ENCODE measurements at regions not wholly inside any gene's neighbourhood (a gene's known extent, or its start where the extent isn't known, plus 50 kb on each side); places are given as distances from the start of the nearest gene placed in this dataset.
"Not testable (repeated sequence)": the region's sequence is repeated elsewhere in the genome, so short reads cannot be mapped to it uniquely, and the experiment has no call there.

GRCh38 chr18:1691863-1692262, 787.2 kb downstream of the ADCYAP1 start:
- DNase-seq: no peak

DNA sequence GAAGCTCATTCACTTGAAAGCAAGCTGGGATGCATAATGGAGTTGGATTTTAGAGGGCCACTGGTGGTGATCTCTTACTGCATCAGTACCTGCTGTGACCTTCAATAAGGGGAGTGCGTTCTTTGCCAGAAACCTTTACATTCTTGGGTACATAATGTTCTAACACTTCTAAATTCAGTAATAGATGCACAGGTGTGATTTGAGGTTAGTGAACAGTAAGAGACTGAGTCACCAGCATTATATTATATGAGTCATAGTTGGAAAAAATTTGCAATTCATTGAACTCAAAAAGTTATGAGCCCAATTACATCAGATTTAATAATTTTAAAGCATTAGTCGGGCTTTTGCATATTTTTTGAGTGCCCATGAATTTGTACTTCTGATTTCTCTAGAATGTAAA, 803.3 kb downstream of the ADCYAP1 start:
- no peak for DNase-seq

DNA sequence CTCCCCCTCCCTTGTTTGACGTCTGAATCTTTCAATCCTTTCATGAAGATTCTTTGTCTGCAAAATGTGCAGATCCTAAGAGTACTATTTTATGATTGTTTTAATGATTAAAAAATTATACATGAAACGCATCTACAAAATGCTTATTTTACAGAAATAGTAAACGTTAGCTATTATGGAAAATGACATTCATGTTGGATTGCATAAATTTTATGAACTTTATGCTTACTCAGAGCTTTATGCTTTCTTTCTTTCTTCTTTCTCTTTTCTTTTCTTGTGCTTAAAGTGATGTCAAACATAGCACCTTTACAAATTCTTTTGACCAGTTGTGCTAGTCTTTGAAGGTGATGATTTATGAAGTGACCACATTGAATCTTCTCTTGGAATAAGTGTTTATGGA, 805.4 kb downstream of the ADCYAP1 start:
- no peak for DNase-seq

GRCh38 chr18:1732143-1732542, 827.5 kb downstream of the ADCYAP1 start:
- DNase-seq: no peak

DNA sequence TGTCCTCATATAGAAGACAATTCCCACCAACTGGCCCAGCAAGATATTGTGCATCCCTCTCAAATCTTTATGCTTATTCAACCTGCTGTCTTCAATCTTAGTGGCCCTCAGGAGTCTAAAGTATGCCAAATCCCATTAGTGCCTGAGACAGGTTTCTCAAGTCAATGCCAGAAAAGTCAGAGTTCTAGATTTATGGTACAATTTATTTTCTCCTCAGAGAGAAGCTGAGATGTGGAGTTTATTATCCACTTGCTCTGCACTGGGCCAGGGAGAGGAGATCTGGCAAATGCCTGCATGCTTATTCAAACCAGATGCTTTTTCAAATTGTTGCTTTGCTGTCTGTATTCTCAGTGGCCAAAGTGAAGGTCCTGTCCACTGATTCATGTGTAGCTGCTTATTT, 825.2 kb downstream of the METTL4 start:
- no peak for DNase-seq

DNA sequence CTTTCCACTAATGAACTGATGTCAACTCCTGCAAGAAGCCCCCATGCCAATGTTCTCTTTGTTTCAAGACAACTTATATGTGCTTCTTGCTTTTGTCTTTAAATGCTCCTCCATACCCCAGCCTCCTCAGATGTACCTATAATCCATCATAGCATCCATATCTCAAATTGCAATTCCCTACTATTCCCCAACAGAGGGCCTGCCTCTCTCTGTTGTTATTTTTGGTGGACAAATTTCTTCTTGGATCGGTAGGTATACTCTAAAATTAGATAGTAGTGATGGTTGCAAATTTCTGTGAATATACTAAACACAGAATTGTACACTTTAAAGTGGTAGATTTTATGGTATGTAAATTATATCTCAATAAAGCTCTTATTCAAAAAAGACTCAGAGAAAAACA, 820.1 kb downstream of the METTL4 start:
- DNase-seq: no peak

GRCh38 chr18:1760901-1761300, 810.4 kb downstream of the METTL4 start:
- no peak for DNase-seq

DNA sequence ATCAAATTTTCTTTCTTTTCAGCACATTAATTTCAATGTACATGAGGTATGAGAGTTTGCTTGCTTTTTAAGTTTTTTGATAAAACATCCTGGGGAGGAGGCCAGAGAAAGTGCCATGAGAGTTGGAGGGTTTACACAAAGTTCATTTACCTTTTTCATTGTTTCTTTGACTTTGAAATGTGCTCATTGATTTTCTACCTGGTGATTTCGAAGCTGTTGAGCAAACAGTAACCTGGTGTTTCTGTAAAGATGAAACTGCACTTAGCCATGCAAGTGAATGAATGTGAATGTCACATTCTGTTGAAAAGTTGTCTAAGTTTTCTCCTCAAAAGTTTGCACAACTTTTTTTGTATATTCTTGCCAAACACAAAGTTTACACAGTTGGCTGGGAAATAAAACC, 797.0 kb downstream of the METTL4 start:
- DNase-seq: no peak

DNA sequence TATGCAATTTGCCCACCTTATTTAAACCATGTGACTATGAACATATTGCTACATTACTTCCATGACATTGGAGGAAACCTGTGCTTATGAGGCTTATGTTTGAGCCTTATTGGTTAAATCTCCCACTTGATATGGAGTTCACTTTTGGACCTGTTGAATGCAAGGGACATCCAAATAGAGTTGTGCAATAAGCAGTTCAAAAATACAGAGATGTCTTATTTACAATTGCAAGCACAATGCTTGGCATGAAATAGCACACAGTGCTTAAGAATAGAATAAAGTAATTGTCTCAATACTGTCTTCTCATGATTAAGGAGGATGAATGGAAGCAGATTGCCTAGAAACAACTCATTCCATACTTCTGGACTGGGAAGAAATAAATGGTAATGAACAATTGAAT, 793.5 kb downstream of the METTL4 start:
- no peak for DNase-seq

DNA sequence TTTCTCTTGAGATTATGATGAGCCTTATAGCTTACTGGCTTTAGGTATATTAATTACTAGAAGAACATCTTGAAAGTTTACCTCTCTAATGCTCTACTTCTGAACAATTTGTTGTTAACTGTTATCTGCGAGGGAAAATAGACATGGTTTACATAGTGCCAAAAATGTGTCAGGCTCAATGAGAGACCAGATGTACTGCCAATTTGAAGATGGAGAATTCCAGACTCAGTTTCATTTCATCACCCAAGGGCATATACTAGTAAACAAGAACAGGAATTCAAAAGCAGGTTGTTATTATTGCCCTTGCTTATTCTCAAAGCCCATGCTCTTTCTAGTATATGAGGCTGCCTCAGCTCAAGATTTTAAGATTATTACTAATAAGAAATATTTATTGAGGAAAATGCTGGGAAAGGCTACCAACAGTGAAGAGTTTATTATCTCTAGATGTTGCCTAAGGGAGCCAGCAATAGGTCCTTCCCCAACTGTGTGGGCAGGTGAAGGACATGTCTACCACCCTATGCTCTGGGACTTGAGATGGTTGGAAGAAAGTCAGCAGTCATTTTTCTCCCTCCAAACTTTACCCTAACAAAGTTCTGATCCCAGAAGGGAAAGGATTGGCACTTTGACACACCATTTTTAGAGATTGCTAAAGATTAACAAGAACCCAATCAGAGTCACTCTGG, 792.7 kb downstream of the METTL4 start:
- no peak for DNase-seq

- DNase-seq: no peak
Observed at GRCh38 chr18:1779587-1779986, 791.7 kb downstream of the METTL4 start.

- no peak for DNase-seq
Observed at GRCh38 chr18:1784113-1784512, 787.2 kb downstream of the METTL4 start.

- not testable (repeated sequence) for DNase-seq
Observed at GRCh38 chr18:1785980-1786379, 785.3 kb downstream of the METTL4 start.

- no peak for DNase-seq
Observed at GRCh38 chr18:1796636-1797035, 774.7 kb downstream of the METTL4 start.

DNA sequence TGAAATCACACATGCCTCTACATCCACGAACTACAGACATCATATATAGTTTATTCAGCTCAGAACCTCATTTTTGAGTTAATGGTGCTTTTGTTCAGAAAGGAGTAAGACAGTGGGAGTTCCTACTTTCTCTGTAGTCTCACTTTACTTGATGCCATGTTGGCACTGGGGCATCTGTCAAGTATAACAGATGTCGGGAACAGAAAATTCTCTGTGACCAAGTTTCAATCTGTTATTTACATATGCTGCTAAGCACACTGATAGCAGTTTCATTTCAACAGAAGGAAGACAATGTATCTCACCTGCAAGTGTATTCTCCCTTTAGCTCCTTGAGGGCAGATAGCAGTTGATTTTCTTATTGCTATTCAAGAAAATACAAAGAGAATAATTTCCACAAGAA, 774.1 kb downstream of the METTL4 start:
- DNase-seq: no peak

- no peak for DNase-seq
Observed at GRCh38 chr18:1805521-1805920, 765.8 kb downstream of the METTL4 start.

DNA sequence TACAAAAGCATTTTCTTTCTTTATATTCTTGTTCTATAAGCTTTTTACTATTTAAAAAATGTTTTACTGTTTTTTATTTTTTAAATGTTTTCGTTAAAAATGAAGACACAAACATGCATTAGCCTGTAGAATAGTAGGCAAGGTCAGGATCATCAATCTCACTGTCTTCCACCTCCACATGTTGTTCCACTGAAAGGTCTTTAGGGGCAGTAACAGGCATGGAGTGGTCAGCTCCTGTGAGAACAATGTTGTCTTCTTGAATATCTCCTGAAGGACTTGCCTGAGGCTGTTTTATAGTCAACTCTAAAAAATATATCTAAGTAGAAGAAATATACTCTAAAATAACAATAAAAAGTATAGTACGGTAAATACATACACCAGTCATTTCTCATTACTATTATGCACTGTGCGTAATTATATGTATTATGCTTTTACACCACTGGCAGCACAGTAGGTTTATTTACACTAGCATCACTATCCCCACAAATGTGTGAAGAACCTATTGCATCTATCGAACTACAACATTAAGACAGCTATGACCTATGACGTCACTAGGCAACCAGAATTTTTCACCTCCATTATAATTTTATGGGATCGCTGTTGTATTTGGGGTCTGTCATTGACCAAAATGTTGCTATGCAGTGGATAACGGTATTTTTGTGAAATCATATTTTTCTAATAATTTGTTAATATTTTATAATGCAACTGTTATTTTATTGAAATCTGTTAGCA, 764.3 kb downstream of the METTL4 start:
- DNase-seq: no peak

DNA sequence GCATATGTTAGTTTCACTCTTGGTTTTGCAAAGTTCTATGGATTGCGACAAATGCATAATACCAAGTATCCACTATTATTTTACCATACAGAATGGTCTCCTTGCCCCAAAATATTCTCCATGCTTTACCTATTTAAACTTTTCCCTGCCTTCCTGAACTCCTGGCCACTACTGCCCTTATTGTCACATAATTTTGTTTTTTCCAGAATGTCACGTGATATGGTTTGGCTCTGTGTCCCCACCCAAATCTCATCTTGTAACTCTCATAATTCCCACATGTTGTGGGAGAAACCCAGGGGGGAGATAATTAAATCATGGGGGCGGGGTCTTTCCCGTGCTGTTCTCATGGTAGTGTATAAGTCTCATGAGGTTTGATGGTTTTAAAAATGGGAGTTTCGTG, 760.0 kb downstream of the METTL4 start:
- DNase-seq: no peak

GRCh38 chr18:1825296-1825695, 746.0 kb downstream of the METTL4 start:
- no peak for DNase-seq

- no peak for DNase-seq
Observed at GRCh38 chr18:1840878-1841277, 730.4 kb downstream of the METTL4 start.

GRCh38 chr18:1846640-1847039, 724.7 kb downstream of the METTL4 start:
- no peak for DNase-seq

DNA sequence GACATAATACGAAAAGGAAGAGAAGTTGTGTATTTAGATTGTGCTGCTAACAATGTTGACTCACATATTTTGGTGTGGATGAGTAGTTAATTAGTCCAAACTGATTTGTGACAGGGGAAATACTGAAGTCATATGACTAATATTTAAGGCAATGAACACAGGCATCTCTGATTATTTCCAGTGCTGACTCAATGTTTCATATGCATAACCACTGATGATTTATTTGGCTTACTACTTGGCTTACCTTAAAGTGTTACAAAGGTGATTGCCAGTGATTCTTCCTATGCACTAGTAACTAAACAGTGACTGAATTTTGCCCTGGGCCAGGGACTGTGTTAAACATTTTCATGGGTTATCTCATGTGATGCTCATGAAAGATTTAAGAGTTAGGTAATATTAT, 722.6 kb downstream of the METTL4 start:
- no peak for DNase-seq

DNA sequence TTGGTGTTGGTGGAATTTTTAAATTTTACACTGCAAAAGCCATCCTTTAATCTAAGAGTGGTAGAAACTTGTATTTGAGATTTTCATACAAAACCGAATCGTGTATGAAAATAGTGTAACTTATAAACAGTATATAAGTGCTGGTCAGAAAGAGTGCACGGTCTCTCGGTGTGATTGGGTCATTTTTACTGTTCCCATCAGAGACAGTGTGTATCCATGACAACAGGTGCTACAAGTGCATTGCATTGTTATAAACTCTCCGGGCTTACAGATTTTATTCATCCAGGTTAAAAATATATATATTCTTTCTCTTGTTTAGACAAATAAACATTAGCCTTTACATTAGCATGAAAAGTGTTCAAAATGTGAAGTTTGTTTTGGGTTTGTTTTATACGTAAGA, 721.9 kb downstream of the METTL4 start:
- no peak for DNase-seq

DNA sequence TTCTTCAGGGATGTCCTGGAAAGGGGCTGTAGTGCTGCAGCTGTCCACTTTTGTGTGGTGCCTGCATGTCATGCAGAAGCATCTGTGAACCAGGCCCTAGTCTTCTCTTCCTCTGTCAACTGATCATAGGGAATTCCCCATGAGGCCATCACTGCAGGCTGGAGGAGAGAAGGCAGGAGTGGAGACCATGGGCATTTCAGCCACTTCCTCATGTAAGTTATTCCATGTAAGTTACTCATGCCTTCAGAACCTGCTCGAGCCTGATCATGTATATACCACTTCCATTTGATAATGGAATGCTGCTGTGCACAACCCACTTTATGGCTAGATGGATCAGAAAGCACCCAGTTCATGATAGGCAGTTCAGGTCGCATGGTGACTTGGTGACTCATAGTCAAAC, 714.0 kb downstream of the METTL4 start:
- DNase-seq: not testable (repeated sequence)

All from occipital lobe (tissue), 1 donor.